OCI-LY7 (cell line): ENCODE measurements at regions not wholly inside any gene's neighbourhood (a gene's known extent, or its start where the extent isn't known, plus 50 kb on each side); places are given as distances from the start of the nearest gene placed in this dataset.
"Not testable (repeated sequence)": the region's sequence is repeated elsewhere in the genome, so short reads cannot be mapped to it uniquely, and the experiment has no call there.

Source experiments
- BruUV-seq: library from RNA; stranded (reverse); fragments of 400-500 nt; replicated peaks from 2 replicates; lab custom pipeline; 2021; lab: Mats Ljungman, UMichigan
- CTCF ChIA-PET: fragments of 300-600 bp; sonication (Branson Sonifier 250); formaldehyde crosslinking; loops from one replicate; lab custom pipeline; 2022; ENCODE audit warnings: antibody characterized with exemption; ENCODE audit not compliant: unreplicated experiment; lab: Charles Lee
- POLR2A ChIA-PET: fragments of 300-600 bp; sonication (Branson Sonifier 250); formaldehyde crosslinking; loops from one replicate; lab custom pipeline; 2022; ENCODE audit warnings: antibody characterized with exemption; lab: Charles Lee
- DNase-seq: peaks from one replicate; pipeline ENCODE4 v3.0.0-alpha.2; 2015; ENCODE audit warnings: low spot score
- H2AFZ ChIP-seq: fragments of 200-600 bp; sonication (generic), shearing (Covaris generic); 2 replicates; pipeline ENCODE4 v1.6.1; 2014; ENCODE audit warnings: mild to moderate bottlenecking, antibody characterized with exemption, low read length, moderate library complexity
- H3K27ac ChIP-seq: fragments of 200-600 bp; sonication (generic); 2 replicates; pipeline ENCODE4 v1.5.1; 2014; ENCODE audit warnings: mixed run types, low read depth, mild to moderate bottlenecking, moderate library complexity, low read length, inconsistent platforms; ENCODE audit not compliant: poor library complexity, severe bottlenecking
- H3K36me3 ChIP-seq: fragments of 200-600 bp; sonication (generic); 2 replicates; pipeline ENCODE4 v1.6.1; 2014; ENCODE audit warnings: mild to moderate bottlenecking, antibody characterized with exemption, low read length, moderate library complexity, mixed read lengths; ENCODE audit not compliant: insufficient read depth
- H3K4me1 ChIP-seq: fragments of 200-600 bp; sonication (generic); 2 replicates; pipeline ENCODE4 v1.5.1; 2014; ENCODE audit warnings: mild to moderate bottlenecking, low read length; ENCODE audit not compliant: insufficient read depth, poor library complexity, severe bottlenecking
- H3K4me2 ChIP-seq: fragments of 200-600 bp; sonication (generic); 2 replicates; pipeline ENCODE4 v1.6.1; 2014; ENCODE audit warnings: mild to moderate bottlenecking, low read length
- H3K4me3 ChIP-seq: fragments of 200-600 bp; sonication (generic); 2 replicates; pipeline ENCODE4 v1.5.1; 2014; ENCODE audit warnings: mild to moderate bottlenecking, low read depth, low read length; ENCODE audit not compliant: poor library complexity, severe bottlenecking
- H3K79me2 ChIP-seq: fragments of 200-600 bp; sonication (generic); 2 replicates; pipeline ENCODE4 v1.6.1; 2016; ENCODE audit warnings: low read depth, mild to moderate bottlenecking, low read length, moderate library complexity, mixed read lengths; ENCODE audit not compliant: insufficient read depth
- H3K9me2 ChIP-seq: fragments of 200-600 bp; sonication (generic); 2 replicates; pipeline ENCODE4 v1.6.1; 2016; ENCODE audit warnings: mild to moderate bottlenecking, low read length, mixed read lengths; ENCODE audit not compliant: insufficient read depth
- H3K9me3 ChIP-seq: fragments of 200-600 bp; sonication (generic); 2 replicates; pipeline ENCODE4 v1.6.1; 2014; ENCODE audit warnings: mild to moderate bottlenecking, mixed run types, low read length, mixed read lengths
- H4K20me1 ChIP-seq: fragments of 200-600 bp; sonication (generic); 2 replicates; pipeline ENCODE4 v1.6.1; 2014; ENCODE audit warnings: mild to moderate bottlenecking, antibody characterized with exemption, low read length, moderate library complexity, mixed read lengths; ENCODE audit not compliant: insufficient read depth
- EZH2phosphoT487 ChIP-seq: fragments of 200-600 bp; sonication (generic); IDR thresholded peaks from 2 replicates; pipeline ENCODE4 v1.6.1; 2018; ENCODE audit warnings: low read depth, borderline replicate concordance, mild to moderate bottlenecking, mixed run types, antibody characterized with exemption, low read length, moderate library complexity, mixed read lengths
- intact Hi-C: fragments of 100-400 bp; cut with micrococcal nuclease; formaldehyde crosslinking; loops from one replicate; pipeline ENCODE4 v1.10.0; 2022; ENCODE audit not compliant: unreplicated experiment
- TF ChIP-seq, protein P1 (sequence below): fragments of 200-600 bp; sonication (generic); conservative IDR thresholded peaks from 2 replicates; pipeline ENCODE4 v1.5.1; 2014; ENCODE audit warnings: mild to moderate bottlenecking, antibody characterized with exemption, low read length, moderate library complexity, mixed read lengths

DNA sequence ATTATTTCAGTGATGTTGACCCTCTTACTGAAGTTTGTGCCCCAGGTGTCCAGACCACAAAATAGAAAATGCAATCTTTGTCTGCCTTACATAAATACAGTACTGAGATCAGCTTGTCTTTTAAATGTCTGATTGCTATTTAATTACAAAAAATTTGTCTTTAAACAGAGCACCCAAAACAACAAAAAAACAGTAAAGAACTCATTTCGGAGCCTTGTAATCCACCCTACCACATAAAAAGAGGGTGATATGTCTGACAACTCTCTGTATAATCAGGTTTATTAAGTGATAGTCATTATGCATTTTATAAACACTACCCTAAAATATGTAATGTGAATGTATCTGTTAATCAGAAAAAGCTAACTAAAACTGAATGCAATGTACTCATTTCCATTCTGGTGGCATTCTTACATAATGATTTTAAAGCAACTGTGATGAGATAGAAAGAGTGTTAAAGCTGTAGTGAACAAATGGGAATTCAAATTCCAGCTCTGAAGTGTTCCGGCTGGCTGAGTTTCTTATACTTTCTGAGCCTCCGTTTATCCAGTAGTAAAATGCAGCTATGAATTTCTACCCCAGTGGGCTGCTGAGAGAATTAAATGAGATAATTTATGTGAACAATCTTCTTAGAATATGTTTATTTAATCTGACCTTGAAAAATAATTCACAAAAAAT lies 486.6 kb downstream of the USP25 start:
- CTCF ChIA-PET = no interaction called here
- POLR2A ChIA-PET = interaction anchor here (0.6 to 1.1 kb wide), 2 partner anchors 10 to 738 kb away, joined by 4 read pairs; no protein-coding TSS in a partner anchor
- DNase-seq = no peak
- TF ChIP-seq, protein P1, sequence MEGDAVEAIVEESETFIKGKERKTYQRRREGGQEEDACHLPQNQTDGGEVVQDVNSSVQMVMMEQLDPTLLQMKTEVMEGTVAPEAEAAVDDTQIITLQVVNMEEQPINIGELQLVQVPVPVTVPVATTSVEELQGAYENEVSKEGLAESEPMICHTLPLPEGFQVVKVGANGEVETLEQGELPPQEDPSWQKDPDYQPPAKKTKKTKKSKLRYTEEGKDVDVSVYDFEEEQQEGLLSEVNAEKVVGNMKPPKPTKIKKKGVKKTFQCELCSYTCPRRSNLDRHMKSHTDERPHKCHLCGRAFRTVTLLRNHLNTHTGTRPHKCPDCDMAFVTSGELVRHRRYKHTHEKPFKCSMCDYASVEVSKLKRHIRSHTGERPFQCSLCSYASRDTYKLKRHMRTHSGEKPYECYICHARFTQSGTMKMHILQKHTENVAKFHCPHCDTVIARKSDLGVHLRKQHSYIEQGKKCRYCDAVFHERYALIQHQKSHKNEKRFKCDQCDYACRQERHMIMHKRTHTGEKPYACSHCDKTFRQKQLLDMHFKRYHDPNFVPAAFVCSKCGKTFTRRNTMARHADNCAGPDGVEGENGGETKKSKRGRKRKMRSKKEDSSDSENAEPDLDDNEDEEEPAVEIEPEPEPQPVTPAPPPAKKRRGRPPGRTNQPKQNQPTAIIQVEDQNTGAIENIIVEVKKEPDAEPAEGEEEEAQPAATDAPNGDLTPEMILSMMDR = no peak
- no peak for TF ChIP-seq EZH2phosphoT487
- Histone ChIP-seq H3K9me2 (no peaks in the 10 kb centered on the region), H3K4me1 (no peaks in the 10 kb centered on the region), H3K79me2 (no peaks in the 10 kb centered on the region), H3K4me2 (no peak overlapping the region), H3K27ac (no peak overlapping the region), H3K36me3 (no peaks in the 10 kb centered on the region), H4K20me1 (no peaks in the 10 kb centered on the region), H3K4me3 (no peak overlapping the region), H3K9me3 (no peaks in the 10 kb centered on the region), H2AFZ (no peak overlapping the region)
- intact Hi-C loops = no loop called here
- BruUV-seq = no TSS peak

DNA sequence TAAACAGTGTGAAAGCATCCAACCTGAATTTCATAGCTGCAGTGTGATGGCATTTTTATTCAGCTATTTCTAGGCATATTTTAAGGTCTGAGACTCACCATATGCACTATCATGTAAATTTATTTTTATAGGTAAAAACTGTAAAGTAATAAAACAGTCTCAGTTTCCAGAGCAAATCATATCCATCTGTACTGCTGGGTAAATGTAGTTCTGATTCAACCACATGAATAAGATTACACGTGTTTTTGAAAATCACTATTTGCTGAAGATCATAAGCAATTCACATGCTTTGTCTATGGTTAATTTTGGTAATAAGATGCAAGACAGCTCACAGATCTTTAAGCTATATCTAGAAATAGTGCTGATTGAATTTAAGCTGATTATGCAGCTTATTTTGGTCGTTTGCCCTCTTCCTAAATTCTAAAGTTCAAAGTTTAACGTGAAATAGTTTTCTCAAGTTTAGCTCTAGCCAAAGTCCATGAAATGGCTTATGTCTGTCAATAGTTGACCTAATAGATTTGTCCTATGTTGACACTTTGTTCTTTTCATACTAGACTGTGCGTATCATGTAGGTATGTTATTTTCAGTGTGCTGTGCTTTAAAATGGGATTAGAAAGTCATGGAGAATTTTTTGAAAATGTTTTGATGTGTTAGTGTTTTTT lies 489.0 kb downstream of the USP25 start:
- ChIA-PET POLR2A (interaction anchor here (0.7 kb wide), 1 partner anchor 768 kb away, joined by 3 read pairs; no protein-coding TSS in a partner anchor), CTCF (no interaction called here)
- Histone ChIP-seq H3K4me3 (no peak overlapping the region), H3K27ac (no peak overlapping the region), H3K4me2 (no peak overlapping the region), H4K20me1 (no peaks in the 10 kb centered on the region), H3K4me1 (no peaks in the 10 kb centered on the region), H3K36me3 (no peaks in the 10 kb centered on the region), H2AFZ (no peak overlapping the region), H3K9me3 (no peaks in the 10 kb centered on the region), H3K79me2 (no peaks in the 10 kb centered on the region), H3K9me2 (no peaks in the 10 kb centered on the region)
- DNase-seq = no peak
- TF ChIP-seq, protein P1 = no peak
- no peak for TF ChIP-seq EZH2phosphoT487
- no TSS peak for BruUV-seq
- intact Hi-C loops = no loop called here

DNA sequence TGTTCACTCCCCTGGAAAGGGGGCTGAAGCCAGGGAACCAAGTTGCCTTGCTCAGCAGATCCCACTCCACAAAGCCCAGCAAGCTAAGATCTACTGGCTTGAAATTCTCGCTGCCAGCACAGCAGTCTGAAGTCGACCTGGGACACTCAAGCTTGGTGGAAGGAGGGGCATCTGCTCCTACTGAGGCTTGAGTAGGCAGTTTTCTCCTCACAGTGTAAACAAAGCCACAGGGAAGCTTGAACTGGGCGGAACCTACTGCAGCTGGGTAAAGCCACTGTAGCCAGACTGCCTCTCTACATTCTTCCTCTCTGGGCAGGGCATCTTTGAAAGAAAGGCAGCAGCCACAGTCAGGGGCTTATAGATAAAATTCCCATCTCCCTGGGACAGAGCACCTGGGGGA lies 495.0 kb downstream of the USP25 start:
- BruUV-seq, H3K4me2 ChIP-seq, DNase-seq, intact Hi-C loops, H3K9me2 ChIP-seq, H3K79me2 ChIP-seq, H3K4me1 ChIP-seq, H3K9me3 ChIP-seq, H3K4me3 ChIP-seq, CTCF ChIA-PET, H3K36me3 ChIP-seq, H2AFZ ChIP-seq, H3K27ac ChIP-seq, H4K20me1 ChIP-seq: not testable (repeated sequence)
- POLR2A ChIA-PET = interaction anchor here (0.6 kb wide), 1 partner anchor 11 kb away, joined by 3 read pairs; no protein-coding TSS in a partner anchor
